GM19351 (cell line): ENCODE measurements at regions not wholly inside any gene's neighbourhood (a gene's known extent, or its start where the extent isn't known, plus 50 kb on each side); places are given as distances from the start of the nearest gene placed in this dataset.

Experiments
- ATAC-seq: cut with Tn5 transposase; IDR thresholded peaks from one replicate; pipeline ENCODE4 v1.9.1; 2021; ENCODE audit warnings: mild to moderate bottlenecking, moderate library complexity; ENCODE audit not compliant: unreplicated experiment

DNA sequence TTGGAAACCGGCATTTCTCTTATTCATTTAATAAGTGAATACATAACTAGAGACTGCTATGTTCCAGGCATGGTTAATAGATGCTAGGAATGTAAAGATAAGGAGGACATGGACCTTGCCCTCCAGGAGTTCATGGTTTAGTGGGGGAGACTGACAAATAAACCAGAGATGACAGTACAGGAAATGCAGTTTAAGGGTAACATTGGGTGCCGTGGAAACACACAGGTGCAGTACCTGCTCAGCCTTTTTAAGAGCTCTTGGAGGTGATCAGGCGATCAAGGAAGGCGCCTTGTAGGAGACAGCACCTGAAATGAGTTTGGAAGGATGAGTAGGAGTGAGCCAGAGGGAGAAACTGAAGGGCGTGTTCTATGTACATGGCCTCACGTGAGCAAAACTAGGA is 145.8 kb downstream of the AASDH start:
- no peak for ATAC-seq

DNA sequence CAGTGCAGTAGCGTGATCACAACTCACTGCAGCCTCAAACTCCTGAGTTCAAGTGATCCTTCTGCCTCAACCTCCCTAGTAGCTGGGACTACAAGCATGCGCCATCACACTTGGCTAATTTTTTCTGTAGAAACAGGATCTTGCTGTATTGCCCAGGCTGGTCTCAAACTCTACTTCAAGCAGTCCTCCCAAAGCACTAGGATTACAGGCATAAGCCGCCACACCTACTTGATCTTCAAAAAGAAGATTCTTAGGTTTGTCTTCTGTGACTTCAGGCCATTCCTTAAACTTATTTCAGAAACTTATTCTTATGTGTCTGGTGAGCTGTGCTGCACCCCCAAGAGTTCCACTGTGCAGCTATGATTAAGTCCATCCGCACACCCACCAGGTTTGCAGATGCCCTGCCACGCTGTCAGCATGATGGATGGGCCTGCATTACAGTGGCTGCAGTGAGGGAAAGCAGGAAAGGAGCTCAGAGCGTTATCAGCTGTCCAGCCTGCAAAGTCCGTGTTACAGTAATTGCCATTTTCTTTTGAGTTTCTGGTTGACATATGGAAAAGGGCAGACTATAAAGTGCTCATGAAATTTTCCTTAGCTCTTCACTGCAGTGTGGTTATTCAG is 146.6 kb downstream of the AASDH start:
- ATAC-seq: no peak

DNA sequence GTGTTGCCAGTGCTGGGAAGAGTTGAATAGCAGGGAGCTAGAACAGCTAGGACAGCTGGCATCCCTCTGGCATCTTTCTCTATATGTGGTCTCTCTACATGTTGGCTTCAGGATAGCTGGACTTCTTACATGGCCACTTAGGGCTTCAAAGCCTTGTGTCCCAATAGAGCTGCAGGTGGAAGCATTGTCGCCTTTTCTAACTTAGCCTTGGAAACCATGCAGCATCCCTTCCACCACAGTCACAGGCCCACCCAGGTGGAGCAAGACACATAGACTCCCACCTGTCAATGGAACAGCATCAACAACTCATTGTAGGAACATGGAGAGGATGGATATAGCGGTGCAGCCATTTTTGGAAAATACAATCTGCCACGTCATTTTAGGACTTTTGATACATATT is 149.0 kb downstream of the AASDH start:
- no peak for ATAC-seq

DNA sequence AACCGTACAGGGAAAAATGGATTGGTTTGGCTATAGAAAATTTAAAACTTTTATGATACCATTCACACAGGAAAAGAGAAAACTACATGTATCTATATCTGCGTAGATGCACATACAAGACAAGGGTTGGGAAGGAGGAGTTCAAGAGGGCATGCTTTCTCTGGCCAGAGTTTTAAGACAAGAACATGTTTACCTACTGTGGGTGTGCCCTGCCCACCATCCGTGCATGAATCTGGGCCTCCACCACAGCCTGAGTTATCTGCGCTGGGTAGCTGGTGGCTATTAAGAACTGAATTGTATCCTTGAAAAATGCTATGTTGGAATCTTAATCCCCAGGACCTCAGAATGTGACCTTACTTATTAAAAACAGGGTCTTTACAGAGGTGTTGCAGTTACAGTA is 151.6 kb downstream of the AASDH start:
- ATAC-seq: no peak

DNA sequence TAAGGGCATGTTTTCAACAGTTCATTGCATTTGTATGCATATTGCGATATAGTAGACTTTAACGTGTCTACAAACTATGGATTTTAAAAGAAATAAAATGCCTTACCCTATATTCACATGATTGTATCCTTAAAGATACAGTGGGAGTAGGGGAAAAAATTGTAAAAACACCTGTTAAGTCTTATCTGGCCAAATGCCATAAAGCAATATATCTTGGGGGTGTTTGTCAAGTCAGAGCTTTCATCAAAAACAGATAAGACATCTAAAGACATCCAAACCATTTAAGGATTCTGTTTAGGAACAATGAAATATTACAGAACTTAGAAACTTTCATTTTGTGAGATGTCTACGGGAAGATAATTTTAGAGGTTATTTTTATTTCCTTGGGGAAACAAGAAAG is 152.3 kb downstream of the AASDH start:
- no peak for ATAC-seq

DNA sequence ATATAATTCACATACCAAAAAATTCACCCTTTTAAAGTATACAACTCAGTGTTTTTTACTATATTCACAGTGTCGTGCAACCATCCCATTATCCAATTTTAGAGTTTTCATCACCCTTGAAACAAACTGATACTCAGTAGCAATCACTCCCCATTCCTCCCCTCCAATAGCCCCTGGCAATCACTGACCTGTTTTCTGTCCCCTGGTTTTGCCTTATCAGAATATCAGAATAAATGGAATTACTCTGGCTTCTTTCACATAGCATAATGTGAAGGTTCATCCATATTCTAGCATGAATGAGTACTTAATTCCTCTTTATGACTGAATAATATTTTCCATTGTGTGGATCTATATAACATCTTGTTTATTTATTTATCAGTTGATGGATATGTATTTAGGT is 153.2 kb downstream of the AASDH start:
- no peak for ATAC-seq

DNA sequence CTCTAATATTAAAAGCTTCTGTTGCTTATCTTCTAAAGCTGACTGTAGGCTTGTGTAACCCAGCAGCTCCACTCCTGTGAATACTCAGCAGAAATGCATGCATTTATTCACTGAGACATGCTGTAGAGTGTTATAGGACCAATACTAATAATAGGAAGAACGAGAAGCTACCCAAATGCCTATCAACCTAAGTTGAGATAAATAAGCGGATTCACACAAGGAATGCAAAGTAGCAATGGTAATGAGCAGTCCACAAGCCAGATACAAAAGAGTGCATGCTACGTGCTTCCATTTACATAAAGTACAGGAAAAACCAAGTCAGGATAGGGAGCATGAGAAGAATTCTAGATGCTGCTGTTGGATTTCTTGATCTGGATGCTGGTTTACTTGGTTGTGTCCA is 155.9 kb downstream of the AASDH start:
- no peak for ATAC-seq

DNA sequence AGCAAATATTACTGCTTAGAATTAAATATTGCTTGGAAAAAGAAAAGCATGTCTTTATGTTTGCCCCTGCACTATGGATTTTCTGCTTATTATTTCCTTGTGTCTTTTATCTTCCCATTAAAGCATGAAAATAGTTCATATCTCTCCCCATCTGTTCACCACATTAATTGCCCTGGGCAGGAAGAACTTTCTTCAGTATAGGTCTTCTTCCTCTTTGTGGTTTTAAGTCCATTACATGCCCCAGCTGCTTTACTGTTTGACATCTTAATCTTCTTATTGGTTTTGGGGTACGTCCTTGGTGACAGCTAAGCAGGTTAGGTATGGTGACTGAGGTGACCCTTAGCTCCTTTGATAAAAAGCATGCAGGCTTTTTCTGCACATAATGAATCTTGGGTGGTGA is 157.3 kb downstream of the AASDH start:
- no peak for ATAC-seq

DNA sequence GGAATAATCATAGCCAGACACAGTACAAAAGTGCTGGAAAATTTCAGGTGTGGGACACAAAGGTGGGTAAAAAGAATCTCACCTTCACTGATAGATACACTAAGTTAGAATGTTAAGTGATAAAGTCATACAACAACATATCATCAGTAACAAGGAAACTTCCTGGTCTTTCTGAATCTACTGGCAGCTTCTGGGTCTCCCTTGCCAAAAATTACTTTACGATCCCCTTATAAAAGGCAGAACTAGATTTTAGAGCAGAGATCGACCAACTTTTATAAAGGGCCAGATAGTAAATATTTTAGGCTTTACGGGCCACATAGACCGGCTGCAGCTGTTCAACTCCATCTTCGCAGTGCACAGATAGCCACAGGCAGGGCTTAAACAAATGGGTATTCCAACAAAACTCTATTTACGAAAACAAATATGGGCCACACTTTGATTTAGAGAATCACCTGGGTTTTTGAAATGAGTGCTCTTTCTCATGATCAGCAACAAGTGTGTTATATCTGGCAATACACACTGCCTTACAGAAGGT is 159.9 kb downstream of the AASDH start:
- no peak for ATAC-seq

DNA sequence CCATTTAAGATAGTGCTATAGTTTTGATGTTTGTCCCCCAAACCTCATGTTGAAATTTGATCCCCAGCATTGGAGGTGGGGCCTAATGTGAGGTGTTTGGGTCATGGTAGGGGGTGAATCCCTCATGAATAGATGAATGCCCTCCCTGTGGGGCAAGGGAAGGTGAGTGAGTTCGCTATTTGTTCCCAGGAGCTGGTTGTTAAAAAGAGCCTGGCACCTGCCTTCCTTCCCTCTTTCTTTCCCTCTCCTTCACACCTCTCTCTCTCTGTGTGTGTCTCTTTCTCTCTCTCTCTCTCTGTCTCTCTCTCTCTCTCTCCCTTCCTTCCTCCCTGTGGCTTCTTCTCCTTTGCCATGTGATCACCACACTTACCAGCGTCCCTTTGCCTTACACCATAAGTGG is 160.7 kb downstream of the AASDH start:
- no peak for ATAC-seq

DNA sequence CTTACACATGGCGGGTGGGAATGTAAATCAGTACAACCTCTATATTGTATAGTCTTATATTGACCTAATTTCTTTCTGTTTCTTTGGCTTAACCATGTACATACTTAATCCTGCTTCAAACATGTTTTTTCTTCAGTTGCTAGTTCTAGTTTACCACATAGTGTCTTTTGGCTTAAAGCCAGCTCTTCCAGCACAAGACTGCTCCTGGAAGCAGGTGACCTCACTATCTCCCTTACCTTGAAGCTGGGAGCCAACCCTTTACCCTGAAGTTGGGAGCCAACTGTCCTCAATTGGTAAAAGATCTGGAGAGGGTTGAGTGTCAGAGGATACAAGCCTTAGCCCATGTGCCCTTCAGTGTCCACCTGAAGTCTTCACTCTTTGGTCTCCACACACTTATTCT is 162.7 kb downstream of the AASDH start:
- no peak for ATAC-seq

DNA sequence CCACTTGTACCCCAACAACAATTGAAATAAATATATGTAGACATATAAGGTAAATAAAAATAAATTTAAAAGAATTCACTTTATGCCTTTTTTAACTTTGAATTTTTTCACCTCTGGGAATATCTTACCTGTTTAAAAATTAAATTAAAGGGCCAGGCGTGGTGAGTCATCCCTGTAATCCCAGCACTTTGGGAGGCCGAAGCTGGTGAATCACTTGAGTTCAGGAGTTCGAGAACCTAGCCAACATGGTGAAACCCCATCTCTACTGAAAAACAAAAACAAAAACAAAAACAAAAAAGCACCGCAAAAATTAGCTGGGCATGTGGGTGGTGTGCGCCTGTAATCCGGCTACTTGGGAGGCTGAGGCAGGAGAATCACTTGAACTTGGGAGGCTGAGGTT is 164.8 kb downstream of the AASDH start:
- ATAC-seq: no peak

DNA sequence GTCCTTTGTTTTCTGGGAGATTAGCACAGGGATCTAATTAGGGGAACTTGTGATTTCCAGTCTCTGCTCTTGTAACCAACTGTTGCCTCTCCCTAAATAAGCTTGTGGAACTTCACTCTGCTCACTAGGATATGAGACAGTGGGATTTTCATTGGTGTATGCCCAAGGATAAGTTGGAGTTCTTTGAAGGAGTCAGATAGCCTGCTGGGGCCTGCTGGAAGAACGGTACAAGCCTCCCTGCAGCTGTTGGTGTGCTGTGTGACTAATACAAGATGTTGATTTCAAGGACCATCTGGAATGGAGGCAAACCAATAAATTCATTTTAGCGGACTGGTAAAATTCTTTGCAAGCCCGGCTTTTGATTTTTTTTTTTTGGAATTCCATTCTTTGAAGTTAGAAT is 167.0 kb downstream of the AASDH start:
- ATAC-seq: no peak

DNA sequence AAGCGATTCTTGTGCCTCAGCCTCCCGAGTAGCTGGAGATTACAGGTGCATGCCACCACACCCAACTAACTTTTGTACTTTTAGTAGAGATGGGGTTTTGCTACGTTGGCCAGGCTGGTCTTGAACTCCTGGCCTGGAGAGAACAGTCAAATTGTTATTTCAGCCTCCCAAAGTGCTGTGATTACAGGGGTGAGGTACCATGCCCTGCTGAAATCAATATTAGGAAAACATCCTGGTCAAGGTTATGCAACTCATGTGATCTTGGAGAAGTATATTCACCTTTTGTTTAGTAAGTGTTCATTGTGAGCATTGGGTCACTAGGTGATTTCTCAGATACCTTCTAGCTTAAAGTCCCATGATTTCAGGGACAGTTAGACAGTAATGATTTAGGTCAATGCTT is 167.8 kb downstream of the AASDH start:
- ATAC-seq: no peak

DNA sequence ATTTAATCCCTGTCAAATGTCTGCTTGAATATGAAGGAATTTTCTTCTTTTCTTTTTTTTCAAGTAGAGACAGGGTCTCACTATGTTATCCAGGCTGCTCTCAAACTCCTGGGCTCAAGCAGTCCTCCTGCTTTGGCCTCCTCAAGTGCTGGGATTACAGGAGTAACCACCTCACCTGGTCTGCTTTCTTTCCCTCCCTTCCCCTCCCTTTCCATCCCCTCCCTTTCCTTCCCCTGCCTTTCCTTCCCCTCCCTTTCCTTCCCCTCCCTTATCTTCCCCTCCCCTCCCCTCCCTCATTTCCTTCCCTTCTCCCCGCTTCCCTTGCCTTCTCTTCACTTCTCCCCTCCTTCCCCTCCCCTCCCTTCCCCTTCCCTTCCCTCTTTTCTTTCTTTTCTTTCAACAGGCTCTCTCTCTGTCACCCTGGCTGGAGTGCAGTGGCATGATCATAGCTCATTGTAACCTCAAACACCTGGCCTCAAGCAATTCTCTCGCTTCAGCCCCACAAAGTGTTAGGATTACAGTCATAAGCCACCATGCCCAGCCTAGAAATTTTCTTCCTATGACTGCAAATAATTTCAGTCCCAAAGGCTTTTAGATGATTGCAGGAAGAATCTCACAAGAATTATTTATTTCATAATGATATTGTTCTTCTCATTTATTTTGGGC is 168.9 kb downstream of the AASDH start:
- ATAC-seq: no peak

DNA sequence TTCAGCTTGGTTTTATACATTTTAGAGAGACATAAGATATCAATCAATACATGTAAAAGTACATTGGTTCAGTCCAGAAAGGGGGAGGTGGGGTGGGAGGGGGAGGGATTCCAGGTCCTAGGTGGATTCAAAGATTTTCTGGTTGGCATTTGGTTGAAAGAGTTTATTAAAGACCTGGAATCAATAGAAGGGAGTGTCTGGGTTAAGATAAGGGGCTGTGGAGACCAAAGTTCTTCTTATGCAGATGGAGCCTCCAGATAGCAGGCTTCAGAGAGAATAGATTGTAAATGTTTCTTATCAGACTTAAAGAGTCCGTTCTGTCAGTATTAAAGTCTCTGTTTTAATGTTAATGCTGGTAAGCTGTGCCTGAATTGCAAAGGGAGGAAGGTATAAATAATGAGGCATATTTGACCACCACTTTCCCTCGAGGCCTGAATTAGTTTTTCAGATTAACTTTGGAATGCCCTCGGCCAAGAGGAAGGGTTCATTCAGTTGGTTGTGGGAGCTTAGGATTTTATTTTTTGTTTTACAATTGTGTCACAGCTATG is 169.9 kb downstream of the AASDH start:
- no peak for ATAC-seq

DNA sequence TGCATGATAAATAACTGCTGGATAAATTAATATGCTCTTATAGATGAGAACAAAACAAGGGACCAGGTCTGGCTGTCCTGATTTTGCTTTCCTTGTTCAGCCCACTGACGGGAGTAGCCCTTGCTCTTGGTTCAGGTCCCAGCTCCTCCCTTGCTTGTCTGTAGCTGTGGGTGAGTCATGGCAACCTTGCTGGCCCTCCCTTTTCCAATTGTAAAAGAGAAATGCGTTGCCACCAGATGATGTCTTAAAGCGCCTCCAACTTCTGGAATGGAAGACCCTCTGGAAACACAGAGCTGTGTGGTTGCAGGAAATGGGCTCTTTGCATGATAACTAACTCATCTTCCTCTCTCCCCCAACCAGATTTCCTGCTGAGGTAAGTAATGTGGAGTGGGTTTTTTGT is 171.4 kb downstream of the AASDH start:
- no peak for ATAC-seq

DNA sequence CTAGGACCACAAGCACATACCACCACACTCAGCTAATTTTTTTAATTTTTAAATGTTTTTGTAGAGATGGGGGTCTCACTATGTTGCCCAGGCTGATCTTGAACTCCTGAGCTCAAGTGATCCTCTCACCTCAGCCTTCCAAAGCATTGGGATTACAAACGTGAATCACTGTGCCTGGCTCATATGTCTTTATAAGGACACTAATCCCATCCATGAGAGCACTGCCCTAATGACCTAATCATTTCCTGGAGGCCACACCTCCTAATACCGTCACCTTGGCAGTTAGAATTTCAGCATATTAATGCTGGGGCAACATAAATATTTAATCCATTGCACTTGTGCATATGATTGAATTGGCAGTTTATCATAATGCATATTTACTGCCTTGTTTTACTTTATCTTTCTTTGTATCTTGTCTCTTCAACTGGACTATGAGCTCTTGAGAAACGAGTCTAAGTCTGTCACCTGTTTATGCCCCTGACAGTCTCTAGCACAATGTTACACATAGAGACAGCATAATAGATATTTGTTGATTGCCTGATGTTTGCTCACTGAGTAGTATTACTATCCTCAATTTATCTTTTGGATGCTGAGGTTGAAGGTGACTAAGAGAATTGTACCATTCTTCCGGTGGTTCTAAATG is 172.0 kb downstream of the AASDH start:
- no peak for ATAC-seq

DNA sequence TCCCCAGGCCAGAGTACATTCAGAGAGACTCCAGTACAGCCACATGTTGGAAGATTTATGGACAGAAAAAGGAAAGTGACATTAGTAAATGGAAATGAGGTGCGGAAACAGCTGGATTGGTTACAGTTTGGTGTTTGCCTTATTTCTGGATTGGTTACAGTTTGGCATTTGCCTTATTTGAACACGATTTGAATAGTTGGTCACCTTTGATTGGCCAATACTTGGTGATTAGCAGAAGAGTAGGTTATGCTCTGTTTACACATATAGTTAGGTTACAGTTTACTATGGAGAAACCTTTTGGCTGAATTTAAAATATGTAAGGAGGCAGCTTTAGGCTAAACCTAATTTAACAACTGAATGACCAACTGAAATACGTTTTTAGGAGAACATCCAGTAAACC is 173.7 kb downstream of the AASDH start:
- no peak for ATAC-seq

DNA sequence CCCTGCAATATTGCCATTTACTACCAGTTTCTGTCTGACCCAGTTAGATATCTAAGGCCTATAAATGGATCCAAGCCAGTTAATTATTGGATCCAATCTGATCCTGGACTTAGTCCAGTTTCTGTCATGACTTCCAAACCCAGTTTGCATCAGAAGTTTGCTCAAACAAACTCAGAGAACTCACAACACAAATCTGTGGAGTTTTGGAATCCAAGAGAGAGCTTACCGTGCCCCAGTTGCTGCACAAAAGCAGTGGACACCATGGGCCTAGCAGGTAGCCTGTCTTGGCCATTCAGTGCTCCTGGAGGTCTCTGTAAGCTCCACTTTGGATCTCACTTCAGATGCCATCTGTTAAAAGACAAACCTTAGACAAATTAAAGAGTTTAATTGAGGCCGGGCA is 174.5 kb downstream of the AASDH start:
- ATAC-seq: no peak

DNA sequence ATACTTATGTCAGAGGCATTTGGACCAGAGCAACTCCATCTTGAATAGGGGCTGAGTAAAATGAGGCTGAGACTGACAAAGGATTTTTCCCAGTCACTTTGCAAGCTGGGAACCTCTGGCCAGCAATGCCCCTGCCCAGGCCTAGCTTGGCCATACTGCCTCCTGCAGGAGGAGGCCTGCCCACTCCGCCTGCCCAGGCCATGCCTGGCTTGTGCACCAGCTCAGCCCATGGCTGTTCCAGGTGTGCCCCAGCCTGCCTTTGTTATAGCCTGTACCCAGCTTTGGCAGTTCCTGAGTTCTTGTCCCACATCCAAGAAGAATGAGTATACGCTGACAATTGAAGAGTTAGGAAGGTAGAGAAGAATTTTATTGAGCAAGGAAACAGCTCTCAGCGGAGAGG is 176.1 kb downstream of the AASDH start:
- no peak for ATAC-seq

DNA sequence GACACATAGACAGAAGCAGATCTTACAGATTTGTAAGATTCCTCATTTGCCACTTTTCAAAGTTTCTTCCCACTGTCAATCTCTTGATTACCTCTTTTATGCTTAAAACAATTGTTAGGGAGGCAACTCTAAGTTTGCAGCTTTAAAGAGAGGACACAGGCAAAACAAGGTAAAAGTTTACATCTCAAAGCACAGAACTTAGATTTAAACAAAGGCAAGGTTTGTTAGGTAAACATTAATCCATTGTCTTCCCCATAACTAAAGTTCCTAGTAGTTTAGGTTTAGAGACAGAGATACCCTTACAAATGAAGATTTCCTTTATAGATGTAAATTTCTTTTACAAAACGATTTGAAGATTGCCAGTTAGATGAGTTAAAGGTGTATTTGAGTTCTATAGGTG is 176.9 kb downstream of the AASDH start:
- no peak for ATAC-seq
